B cell (primary cell): ENCODE measurements at regions not wholly inside any gene's neighbourhood (a gene's known extent, or its start where the extent isn't known, plus 50 kb on each side); places are given as distances from the start of the nearest gene placed in this dataset.

Source experiments
- ATAC-seq: fragments of 200-7000 bp; cut with Tn5 transposase; one replicate; pipeline ENCODE4 v1.10.0; 2021; ENCODE audit warnings: low read depth, mild to moderate bottlenecking, moderate number of reproducible peaks, moderate library complexity
- CTCF ChIA-PET: fragments of 350-600 bp; sonication (Branson Sonifier 250); formaldehyde crosslinking; loops from one replicate; lab custom pipeline; 2021; ENCODE audit warnings: antibody characterized with exemption, inconsistent platforms; lab: Charles Lee
- POLR2A ChIA-PET: fragments of 350-600 bp; sonication (Branson Sonifier 250); formaldehyde crosslinking; loops from one replicate; lab custom pipeline; 2021; ENCODE audit warnings: antibody characterized with exemption; lab: Charles Lee
- DNase-seq: peaks from one replicate; pipeline ENCODE4 v3.0.0; 2013
- H2AFZ ChIP-seq: 2 replicates; pipeline ENCODE4 v1.6.1; 2012; ENCODE audit warnings: mild to moderate bottlenecking, low read depth, low read length; ENCODE audit not compliant: insufficient read depth, poor library complexity, severe bottlenecking
- H3K27ac ChIP-seq, 2 donors: 1 replicate in 1 of 2; 2 replicates in 1 of 2; pipeline ENCODE4 v1.5.1; 2012 to 2013; ENCODE audit warnings: low read length in 2 of 2, mild to moderate bottlenecking in 2 of 2, moderate library complexity in 1 of 2
- H3K27me3 ChIP-seq, 4 experiments: fragments of 200-600 bp in 1 of 4; sonication (generic) in 1 of 4; replicated peaks in 1 of 4; 1 replicate in 2 of 4; 2 replicates in 2 of 4; pipeline versions ENCODE4 v1.6.1 to v1.7.0; 2013 to 2016; ENCODE audit warnings: low read length in 3 of 4, mild to moderate bottlenecking in 2 of 4, mixed read lengths in 1 of 4, moderate library complexity in 1 of 4; ENCODE audit not compliant: insufficient read depth in 4 of 4, control insufficient read depth in 3 of 4; ENCODE audit errors: control extremely low read depth in 1 of 4
- H3K36me3 ChIP-seq, 2 experiments: replicated peaks in 1 of 2; 1 replicate in 1 of 2; 2 replicates in 1 of 2; pipeline versions ENCODE4 v1.6.1 to v1.7.1; 2013; ENCODE audit warnings: low read length in 1 of 2; ENCODE audit not compliant: insufficient read depth in 2 of 2, control insufficient read depth in 1 of 2; ENCODE audit errors: control extremely low read depth in 1 of 2, extremely low read depth in 1 of 2
- H3K4me1 ChIP-seq, 2 donors: fragments of 200-600 bp in 1 of 2; sonication (generic) in 1 of 2; 1 replicate in 1 of 2; 2 replicates in 1 of 2; pipeline versions ENCODE4 v1.5.1 to v1.6.1; 2013 to 2017; ENCODE audit warnings: low read length in 2 of 2; ENCODE audit not compliant: control insufficient read depth in 2 of 2, insufficient read depth in 2 of 2
- H3K4me2 ChIP-seq: replicated peaks from 2 replicates; pipeline ENCODE3; 2012; ENCODE audit warnings: mild to moderate bottlenecking, low read depth, low read length; ENCODE audit not compliant: poor library complexity, severe bottlenecking
- H3K4me3 ChIP-seq, 5 experiments: fragments of 200-600 bp in 1 of 5; sonication (generic) in 1 of 5; 1 replicate in 3 of 5; 2 replicates in 2 of 5; pipeline versions ENCODE4 v1.5.1 to v1.7.0; 2011 to 2016; ENCODE audit warnings: low read length in 4 of 5, mild to moderate bottlenecking in 4 of 5, low read depth in 2 of 5, control low read depth in 1 of 5, moderate library complexity in 1 of 5; ENCODE audit not compliant: insufficient read depth in 1 of 5; ENCODE audit errors: control extremely low read depth in 1 of 5, extremely low read depth in 1 of 5
- H3K79me2 ChIP-seq: fragments of 200-600 bp; sonication (generic); one replicate; pipeline ENCODE4 v1.6.0; 2016; ENCODE audit warnings: low read length; ENCODE audit not compliant: control insufficient read depth, insufficient read depth
- H3K9ac ChIP-seq: fragments of 200-600 bp; sonication (generic); 2 replicates; pipeline ENCODE4 v1.6.1; 2017; ENCODE audit warnings: mild to moderate bottlenecking, low read length, moderate library complexity
- H3K9me3 ChIP-seq, 3 donors: one replicate each; pipeline versions ENCODE4 v1.6.1 to v1.7.1; 2013; ENCODE audit warnings: low read length in 2 of 3; ENCODE audit not compliant: control insufficient read depth in 2 of 3, insufficient read depth in 1 of 3; ENCODE audit errors: control extremely low read depth in 1 of 3
- H4K20me1 ChIP-seq: 2 replicates; pipeline ENCODE4 v1.6.0; 2012; ENCODE audit warnings: mild to moderate bottlenecking, low read length; ENCODE audit not compliant: insufficient read depth, control insufficient read depth, poor library complexity, severe bottlenecking
- H3K27ac Mint-ChIP-seq: one replicate; pipeline ENCODE4 v1.8.0; 2021; ENCODE audit warnings: mixed read lengths
- H3K27me3 Mint-ChIP-seq: one replicate; pipeline ENCODE4 v1.8.0; 2021; ENCODE audit warnings: mixed read lengths
- H3K4me1 Mint-ChIP-seq: one replicate; pipeline ENCODE4 v1.8.0; 2021; ENCODE audit warnings: mixed read lengths
- H3K4me3 Mint-ChIP-seq: one replicate; pipeline ENCODE4 v1.8.0; 2021; ENCODE audit warnings: mixed read lengths
- H3K9me3 Mint-ChIP-seq: one replicate; pipeline ENCODE4 v1.8.0; 2022; ENCODE audit warnings: mixed read lengths; ENCODE audit not compliant: insufficient read depth
- CTCF ChIP-seq: fragments of 200-600 bp; IDR thresholded peaks from one replicate; pipeline ENCODE4 v1.8.0; 2022; ENCODE audit warnings: antibody characterized with exemption, mild to moderate bottlenecking
- EZH2 ChIP-seq: IDR thresholded peaks from 2 replicates; pipeline ENCODE4 v1.6.1; 2012; ENCODE audit warnings: borderline replicate concordance, low read depth, mild to moderate bottlenecking, moderate library complexity, low read length; ENCODE audit not compliant: insufficient read depth, poor library complexity, severe bottlenecking
- WGBS: methylation state at CpG from one replicate; pipeline ENCODE4 v1.1.5; 2013; ENCODE audit warnings: missing lambda C conversion rate; ENCODE audit not compliant: insufficient coverage; 5-methylcytosine and 5-hydroxymethylcytosine counted together
- intact Hi-C: fragments of 100-400 bp; cut with micrococcal nuclease; formaldehyde crosslinking; loops from one replicate; pipeline ENCODE4 v1.10.0; 2022

- ATAC-seq (no peak), DNase-seq (no peak)
- peaks cover 5% of the 10 kb centered on the region for H3K9me3 Mint-ChIP-seq
- no peaks in the 10 kb centered on the region for H3K27me3 ChIP-seq
- WGBS, result no CpG with 5 or more reads among the region's 3 CpGs
- no peak overlapping the region for H3K27ac ChIP-seq
- no peaks in the 10 kb centered on the region for H3K36me3 ChIP-seq
- no peak overlapping the region for H3K4me3 Mint-ChIP-seq
- H3K9ac ChIP-seq, result no peak overlapping the region
- H3K9me3 ChIP-seq, result peaks cover 0 to 8% (median 8%) of the 10 kb centered on the region in 3 donors
- no peaks in the 10 kb centered on the region for H4K20me1 ChIP-seq
- no peak overlapping the region for H2AFZ ChIP-seq
- H3K4me1 ChIP-seq, result no peaks in the 10 kb centered on the region
- no peaks in the 10 kb centered on the region for H3K79me2 ChIP-seq
- POLR2A ChIA-PET, result no interaction called here
- no peak overlapping the region for H3K4me2 ChIP-seq
- H3K27ac Mint-ChIP-seq, result no peak overlapping the region
- TF ChIP-seq CTCF, result no peak
- no peak for TF ChIP-seq EZH2
- CTCF ChIA-PET, result no interaction called here
- H3K27me3 Mint-ChIP-seq, result no peaks in the 10 kb centered on the region
- no peak overlapping the region for H3K4me3 ChIP-seq
- H3K4me1 Mint-ChIP-seq, result no peaks in the 10 kb centered on the region
- intact Hi-C loops, result no loop called here
Measured at GRCh38 chr6:126657561-126658175, 317.8 kb downstream of the CENPW start.

GRCh38 chr6:126660376-126660775 lies 320.5 kb downstream of the CENPW start:
- ChIA-PET CTCF (no interaction called here), POLR2A (no interaction called here)
- no peak overlapping the region for H3K4me3 Mint-ChIP-seq
- H2AFZ ChIP-seq, result no peak overlapping the region
- no peaks in the 10 kb centered on the region for H3K27me3 Mint-ChIP-seq
- H3K4me2 ChIP-seq, result no peak overlapping the region
- TF ChIP-seq EZH2, result no peak
- TF ChIP-seq CTCF, result no peak
- H3K36me3 ChIP-seq, result no peaks in the 10 kb centered on the region
- ATAC-seq (no peak), DNase-seq (no peak)
- H3K79me2 ChIP-seq, result no peaks in the 10 kb centered on the region
- intact Hi-C loops, result no loop called here
- H3K27ac ChIP-seq, result no peak overlapping the region
- H3K4me1 ChIP-seq, result no peaks in the 10 kb centered on the region
- no CpG with 5 or more reads among the region's 1 CpG for WGBS
- H3K4me1 Mint-ChIP-seq, result no peaks in the 10 kb centered on the region
- no peak overlapping the region for H3K9ac ChIP-seq
- no peaks in the 10 kb centered on the region for H3K9me3 Mint-ChIP-seq
- H3K27ac Mint-ChIP-seq, result no peak overlapping the region
- H3K4me3 ChIP-seq, result no peak overlapping the region
- no peaks in the 10 kb centered on the region for H3K9me3 ChIP-seq
- no peaks in the 10 kb centered on the region for H3K27me3 ChIP-seq
- H4K20me1 ChIP-seq, result no peaks in the 10 kb centered on the region
